ENCODE measurements at regions not wholly inside any gene's neighbourhood (a gene's known extent, or its start where the extent isn't known, plus 50 kb on each side); places are given as distances from the start of the nearest gene placed in this dataset.

DNA sequence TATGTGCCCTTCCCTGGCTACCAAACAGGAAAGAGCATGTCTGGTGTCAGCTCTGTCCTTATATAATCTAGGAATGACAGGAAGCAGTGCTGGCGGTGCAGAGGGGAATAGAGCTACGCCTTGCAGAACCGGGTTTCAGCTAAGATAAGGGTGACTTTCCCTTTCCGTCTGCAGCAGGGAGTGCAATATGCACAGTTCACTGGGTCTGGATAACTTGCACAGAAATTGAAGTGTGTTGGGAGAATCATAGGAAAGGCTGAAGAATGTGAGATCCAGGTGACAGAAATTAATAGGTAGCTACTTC, 90.0 kb upstream of the TSHZ3 start:
- Histone ChIP-seq H3K27ac (ENCODE audit: low read length) (no peak overlapping the region), H3K4me2 (ENCODE audit: low read depth, low read length) (no peak overlapping the region), H3K36me3 (replicated peaks; ENCODE audit: insufficient read depth, low read length) (no peaks in the 10 kb centered on the region), H3K9me3 (replicated peaks; ENCODE audit: insufficient read depth, low read length) (no peaks in the 10 kb centered on the region), H3K4me3 (ENCODE audit: low read length) (no peak overlapping the region), H3K27me3 (replicated peaks; ENCODE audit: insufficient read depth, low read length) (no peaks in the 10 kb centered on the region), H2AFZ (ENCODE audit: low read length) (no peak overlapping the region), H3K9me2 (replicated peaks; ENCODE audit: insufficient read depth, low read length) (no peaks in the 10 kb centered on the region), H4K20me1 (ENCODE audit: insufficient read depth, low read length) (no peaks in the 10 kb centered on the region), H3K4me1 (ENCODE audit: low read length) (no peaks in the 10 kb centered on the region), H3K9ac (ENCODE audit: low read length) (no peak overlapping the region), H3F3A (ENCODE audit: insufficient read depth, low read length) (no peaks in the 10 kb centered on the region), H3K79me2 (ENCODE audit: low read length) (no peaks in the 10 kb centered on the region)
- TF ChIP-seq EZH2phosphoT487 (IDR thresholded peaks at IDR 0.05; ENCODE audit: low read length) (no peak), EZH2 (optimal IDR thresholded peaks at IDR 0.05; ENCODE audit: low read depth, low read length) (no peak), CTCF (IDR thresholded peaks at IDR 0.05; ENCODE audit: low read length) (no peak)
- DNase-seq, result no peak

- no peak overlapping the region for H3K4me2 ChIP-seq (ENCODE audit: low read depth, low read length)
- no peaks in the 10 kb centered on the region for H3K79me2 ChIP-seq (ENCODE audit: low read length)
- no peak overlapping the region for H3K9ac ChIP-seq (ENCODE audit: low read length)
- H3K9me3 ChIP-seq (replicated peaks; ENCODE audit: insufficient read depth, low read length), result no peaks in the 10 kb centered on the region
- H4K20me1 ChIP-seq (ENCODE audit: insufficient read depth, low read length), result no peaks in the 10 kb centered on the region
- no peak overlapping the region for H2AFZ ChIP-seq (ENCODE audit: low read length)
- peaks cover 12% of the 10 kb centered on the region for H3K27me3 ChIP-seq (replicated peaks; ENCODE audit: insufficient read depth, low read length)
- no peaks in the 10 kb centered on the region for H3K4me1 ChIP-seq (ENCODE audit: low read length)
- no peaks in the 10 kb centered on the region for H3K9me2 ChIP-seq (replicated peaks; ENCODE audit: insufficient read depth, low read length)
- no peak overlapping the region for H3K4me3 ChIP-seq (ENCODE audit: low read length)
- H3F3A ChIP-seq (ENCODE audit: insufficient read depth, low read length), result no peaks in the 10 kb centered on the region
- H3K27ac ChIP-seq (ENCODE audit: low read length), result no peak overlapping the region
- no peaks in the 10 kb centered on the region for H3K36me3 ChIP-seq (replicated peaks; ENCODE audit: insufficient read depth, low read length)
- DNase-seq, result no peak
- TF ChIP-seq EZH2 (optimal IDR thresholded peaks at IDR 0.05; ENCODE audit: low read depth, low read length) (no peak), EZH2phosphoT487 (IDR thresholded peaks at IDR 0.05; ENCODE audit: low read length) (no peak), CTCF (IDR thresholded peaks at IDR 0.05; ENCODE audit: low read length) (no peak)
These were observed 95.7 kb upstream of the TSHZ3 start for GRCh38 chr19:31444931-31445330.

- H2AFZ ChIP-seq (ENCODE audit: low read length), result no peak overlapping the region
- H3K27ac ChIP-seq (ENCODE audit: low read length), result no peak overlapping the region
- no peaks in the 10 kb centered on the region for H3K4me1 ChIP-seq (ENCODE audit: low read length)
- H3K9ac ChIP-seq (ENCODE audit: low read length), result no peak overlapping the region
- no peak overlapping the region for H3K4me3 ChIP-seq (ENCODE audit: low read length)
- DNase-seq, result no peak
- no peaks in the 10 kb centered on the region for H4K20me1 ChIP-seq (ENCODE audit: insufficient read depth, low read length)
- no peaks in the 10 kb centered on the region for H3K9me3 ChIP-seq (replicated peaks; ENCODE audit: insufficient read depth, low read length)
- H3K4me2 ChIP-seq (ENCODE audit: low read depth, low read length), result no peak overlapping the region
- TF ChIP-seq EZH2 (optimal IDR thresholded peaks at IDR 0.05; ENCODE audit: low read depth, low read length) (no peak), CTCF (IDR thresholded peaks at IDR 0.05; ENCODE audit: low read length) (no peak), EZH2phosphoT487 (IDR thresholded peaks at IDR 0.05; ENCODE audit: low read length) (no peak)
- no peaks in the 10 kb centered on the region for H3K36me3 ChIP-seq (replicated peaks; ENCODE audit: insufficient read depth, low read length)
- no peaks in the 10 kb centered on the region for H3K79me2 ChIP-seq (ENCODE audit: low read length)
- no peaks in the 10 kb centered on the region for H3K9me2 ChIP-seq (replicated peaks; ENCODE audit: insufficient read depth, low read length)
- peaks cover 17% of the 10 kb centered on the region for H3K27me3 ChIP-seq (replicated peaks; ENCODE audit: insufficient read depth, low read length)
- H3F3A ChIP-seq (ENCODE audit: insufficient read depth, low read length), result no peaks in the 10 kb centered on the region
These were observed 96.2 kb upstream of the TSHZ3 start for GRCh38 chr19:31445406-31445805.

Data from MM.1S (cell line).